Skin of body (tissue), 2 donors: ENCODE measurements at regions not wholly inside any gene's neighbourhood (a gene's known extent, or its start where the extent isn't known, plus 50 kb on each side); places are given as distances from the start of the nearest gene placed in this dataset. TPM values are rescaled to one million over a fixed set of nuclear protein-coding genes. Genes with fewer than 3 reads are reported as not detected.
"Not testable (repeated sequence)": the region's sequence is repeated elsewhere in the genome, so short reads cannot be mapped to it uniquely, and the experiment has no call there.

Experiments
- DNase-seq: peaks from one replicate; lab custom pipeline; 2025; lab: John Stamatoyannopoulos, UW
- small RNA-seq: library from RNA; depleted of rRNA; stranded (forward); fragments of <200 nt; gene quantifications from one replicate; pipeline ENCODE3, GENCODE V24; 2014; ENCODE audit warnings: low replicate concordance

GRCh38 chr6:47407300-47408281 is 70.0 kb upstream of the CD2AP start:
- DNase-seq = peak; percentile 2

- DNase-seq = peak; percentile 68
These were observed 63.7 kb upstream of the CD2AP start for GRCh38 chr6:47413752-47414422.

GRCh38 chr6:47414423-47415167 is 63.0 kb upstream of the CD2AP start:
- DNase-seq = peak; percentile 29

- DNase-seq = no peak
These were observed 60.9 kb upstream of the CD2AP start for GRCh38 chr6:47416396-47417345.

- peak; percentile 6 for DNase-seq
These were observed 58.0 kb upstream of the CD2AP start for GRCh38 chr6:47419621-47420020.

GRCh38 chr6:47420394-47421371 is 56.9 kb upstream of the CD2AP start:
- no peak for DNase-seq

GRCh38 chr6:47423079-47423478 is 54.5 kb upstream of the CD2AP start:
- no peak for DNase-seq

- DNase-seq = no peak
These were observed 53.2 kb upstream of the CD2AP start for GRCh38 chr6:47424436-47424836.

- not testable (repeated sequence) for DNase-seq
These were observed 51.9 kb upstream of the CD2AP start for GRCh38 chr6:47425724-47426123.

- DNase-seq = no peak
These were observed 50.9 kb upstream of the CD2AP start for GRCh38 chr6:47426524-47427302.

- DNase-seq = no peak
These were observed 49.9 kb upstream of the CD2AP start for GRCh38 chr6:47427680-47428079.

Small RNAs in the stretch of these regions (small RNA-seq; reads per million reads assigned to genes)
- not detected for gene B3GNTL1P2
